HG03571 (cell line): ENCODE measurements at regions not wholly inside any gene's neighbourhood (a gene's known extent, or its start where the extent isn't known, plus 50 kb on each side); places are given as distances from the start of the nearest gene placed in this dataset.
"Not testable (repeated sequence)": the region's sequence is repeated elsewhere in the genome, so short reads cannot be mapped to it uniquely, and the experiment has no call there.

Experiments
- ATAC-seq: cut with Tn5 transposase; IDR thresholded peaks from one replicate; pipeline ENCODE4 v1.9.1; 2021; ENCODE audit not compliant: unreplicated experiment

GRCh38 chr7:120043250-120043649 lies 229.7 kb upstream of the KCND2 start:
- no peak for ATAC-seq

DNA sequence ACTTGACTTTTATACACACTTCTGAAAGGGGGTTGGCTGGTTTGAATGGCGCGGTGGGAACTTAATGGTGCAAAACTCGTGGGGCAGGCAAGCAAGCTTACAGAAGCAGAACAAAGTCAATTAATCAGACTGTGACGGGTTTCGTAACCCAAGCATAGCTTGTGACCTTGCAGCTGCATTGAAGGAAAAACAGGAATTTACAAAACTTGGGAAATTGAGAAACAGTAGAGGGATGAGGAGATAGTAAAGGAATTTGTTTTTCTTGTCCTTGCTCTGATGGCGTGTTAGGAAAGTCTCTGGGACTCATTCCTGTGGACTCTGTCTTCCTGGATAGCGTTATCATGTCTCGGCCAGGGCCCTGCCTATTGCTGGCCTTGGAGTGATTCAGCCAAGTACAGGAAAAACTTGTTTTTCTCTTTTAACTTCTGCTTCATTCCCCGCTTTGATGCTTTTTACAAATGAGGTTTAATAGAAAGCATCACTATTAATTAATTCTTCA lies 220.0 kb upstream of the KCND2 start:
- no peak for ATAC-seq

GRCh38 chr7:120053390-120053961 lies 219.5 kb upstream of the KCND2 start:
- ATAC-seq, result no peak

- no peak for ATAC-seq
These were observed 218.4 kb upstream of the KCND2 start for GRCh38 chr7:120054376-120055100.

DNA sequence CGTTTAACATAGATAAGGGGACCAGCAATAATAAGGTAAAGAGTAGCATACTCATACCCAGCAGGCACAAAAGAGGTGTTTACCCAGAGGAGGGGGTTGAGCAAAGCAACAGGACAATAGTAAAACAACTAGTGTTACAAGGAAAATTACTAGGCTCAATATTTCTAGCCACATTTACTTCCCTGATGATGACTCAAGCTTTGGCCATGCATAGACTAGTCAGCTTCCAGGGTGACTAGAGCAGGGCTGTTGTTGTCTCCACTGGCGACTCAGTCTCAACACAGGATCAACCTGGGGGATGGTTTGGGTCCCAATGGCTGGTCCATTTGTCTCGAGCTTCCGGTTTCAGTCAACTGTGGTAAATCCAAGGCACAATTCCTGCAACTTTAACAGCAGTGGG lies 217.7 kb upstream of the KCND2 start:
- no peak for ATAC-seq

DNA sequence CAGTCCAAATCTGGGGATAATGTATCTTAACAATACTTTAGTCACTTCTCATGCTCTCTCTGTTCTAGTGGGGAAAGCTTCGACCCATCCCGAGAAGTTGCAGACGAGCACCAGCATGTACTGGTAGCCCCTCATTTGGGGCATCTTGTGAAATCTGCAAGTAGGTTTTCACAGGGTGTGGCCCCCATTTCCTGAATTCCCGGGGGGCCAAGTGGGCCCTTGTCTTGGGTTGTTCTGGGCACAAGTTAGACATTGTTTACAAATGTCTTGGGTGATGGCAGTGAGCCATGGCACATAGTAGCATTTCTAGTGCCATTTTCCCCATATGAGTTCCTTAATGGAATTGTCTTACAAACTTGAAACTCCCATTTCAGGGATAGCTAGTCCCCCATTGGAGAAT lies 216.7 kb upstream of the KCND2 start:
- no peak for ATAC-seq

GRCh38 chr7:120059641-120060040 lies 213.3 kb upstream of the KCND2 start:
- no peak for ATAC-seq

DNA sequence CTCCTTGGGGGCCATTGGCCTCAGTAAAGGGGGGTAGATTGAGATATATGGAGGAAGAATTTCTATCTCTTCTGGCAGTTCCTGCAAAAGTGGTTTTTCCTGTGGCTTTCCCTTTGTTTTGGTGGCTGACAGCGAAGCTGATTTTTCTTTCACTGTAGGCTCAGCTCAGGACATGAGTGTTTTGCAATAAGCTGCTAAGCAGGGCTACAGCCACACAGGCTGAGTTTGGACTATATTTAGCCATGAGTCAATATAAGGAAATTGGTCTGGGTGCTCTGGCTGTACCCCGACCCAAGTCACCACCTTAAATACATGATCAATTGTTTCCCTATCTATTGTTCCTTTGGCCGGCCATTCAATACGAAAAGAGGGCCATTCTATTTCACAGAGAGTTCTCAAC lies 212.7 kb upstream of the KCND2 start:
- ATAC-seq, result no peak

DNA sequence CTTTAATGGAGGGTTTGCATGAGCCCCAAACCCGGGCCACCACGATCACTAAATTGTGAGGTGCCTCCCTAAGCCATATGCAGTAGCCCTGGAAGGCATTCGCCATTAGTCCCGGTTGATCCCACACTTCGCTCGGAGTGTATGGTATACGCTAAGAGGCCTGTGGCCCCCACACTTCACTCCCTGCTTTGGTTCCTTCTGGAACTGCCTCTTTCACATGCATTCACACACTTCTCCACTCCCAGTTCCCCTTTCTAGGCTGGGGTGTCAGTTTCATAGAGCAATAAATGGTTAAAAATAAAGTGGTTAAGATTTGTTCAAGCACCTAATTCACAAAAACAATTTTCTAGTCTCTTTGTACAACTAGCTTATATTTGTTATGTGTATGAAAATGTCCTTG lies 212.1 kb upstream of the KCND2 start:
- no peak for ATAC-seq

- no peak for ATAC-seq
These were observed 208.4 kb upstream of the KCND2 start for GRCh38 chr7:120064565-120064964.

GRCh38 chr7:120066898-120067297 lies 206.1 kb upstream of the KCND2 start:
- ATAC-seq, result not testable (repeated sequence)

- ATAC-seq, result no peak
These were observed 202.8 kb upstream of the KCND2 start for GRCh38 chr7:120070201-120070600.

DNA sequence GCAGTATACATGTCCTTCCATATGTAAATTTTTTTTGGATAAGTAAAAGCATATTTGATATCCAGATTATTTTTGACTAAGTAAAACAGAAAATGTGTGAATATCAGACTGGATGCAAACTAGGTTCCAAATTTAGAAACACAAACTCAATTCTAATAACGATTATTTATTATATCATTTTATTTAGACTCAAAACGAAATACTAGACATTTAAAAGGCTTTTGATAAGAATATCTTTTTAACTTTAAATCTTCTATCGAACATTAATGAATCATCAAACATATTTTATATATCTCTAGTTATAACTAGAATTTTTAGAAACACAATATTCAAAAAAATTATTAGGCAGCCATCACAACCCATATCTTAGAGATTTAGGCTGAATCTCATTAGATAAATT lies 195.2 kb upstream of the KCND2 start:
- ATAC-seq, result no peak

DNA sequence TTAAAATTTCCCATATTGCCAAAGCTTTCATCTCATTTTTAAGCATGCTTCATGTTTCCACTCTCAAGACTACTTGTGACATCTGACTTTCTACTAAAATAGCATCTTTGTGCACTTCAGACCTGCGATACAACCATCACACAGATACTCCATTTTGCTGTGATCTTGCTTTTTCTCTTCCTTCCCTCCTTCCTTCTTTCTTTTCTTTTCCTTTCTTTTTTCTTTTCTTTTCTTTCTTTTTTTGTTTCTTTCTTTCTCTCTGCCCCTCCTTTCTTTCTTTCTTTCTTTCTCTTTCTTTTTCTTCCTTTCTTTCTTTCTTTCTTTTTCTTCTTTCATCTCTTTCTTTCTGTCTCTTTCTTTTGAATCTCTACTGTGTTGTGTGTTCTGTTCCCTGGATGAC lies 194.0 kb upstream of the KCND2 start:
- no peak for ATAC-seq

DNA sequence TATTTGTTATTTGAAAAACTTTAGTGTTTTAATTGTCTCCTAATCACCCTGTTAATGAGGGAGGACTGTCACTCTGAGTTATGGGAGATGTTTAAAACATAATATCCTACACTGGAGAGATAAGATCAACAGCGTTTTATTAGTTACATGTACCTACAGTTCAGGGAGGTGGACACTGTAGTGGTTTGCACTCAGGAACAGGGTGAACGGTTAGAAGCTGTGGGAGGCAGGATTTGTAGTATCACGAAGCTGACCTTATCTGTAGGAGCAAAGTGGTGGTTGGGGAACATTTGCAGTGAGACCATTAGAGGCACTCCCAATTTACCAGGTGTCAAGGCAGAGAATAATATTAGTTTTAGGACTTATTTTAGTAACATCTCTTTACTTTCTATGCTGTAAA lies 193.3 kb upstream of the KCND2 start:
- no peak for ATAC-seq

DNA sequence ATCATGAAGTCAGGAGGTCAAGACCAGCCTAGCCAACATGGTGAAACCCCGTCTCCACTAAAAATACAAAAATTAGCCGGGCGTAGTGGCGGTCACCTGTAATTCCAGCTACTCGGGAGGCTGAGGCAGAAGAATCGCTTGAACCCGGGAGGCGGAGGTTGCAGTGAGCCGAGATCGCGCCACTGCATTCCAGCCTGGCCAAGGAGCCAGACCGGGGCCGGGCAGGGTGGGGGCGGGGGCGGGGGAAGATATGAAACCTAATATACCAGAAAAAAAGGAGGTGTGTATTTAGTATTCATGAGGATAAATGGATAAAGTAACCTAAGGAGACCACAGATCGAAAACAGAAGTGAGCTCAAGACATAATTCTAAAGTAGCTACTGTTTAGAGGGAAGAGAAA lies 186.5 kb upstream of the KCND2 start:
- ATAC-seq, result not testable (repeated sequence)

GRCh38 chr7:120089968-120090367 lies 183.0 kb upstream of the KCND2 start:
- ATAC-seq, result no peak

GRCh38 chr7:120091807-120092206 lies 181.2 kb upstream of the KCND2 start:
- ATAC-seq, result no peak

GRCh38 chr7:120097020-120097419 lies 176.0 kb upstream of the KCND2 start:
- no peak for ATAC-seq

DNA sequence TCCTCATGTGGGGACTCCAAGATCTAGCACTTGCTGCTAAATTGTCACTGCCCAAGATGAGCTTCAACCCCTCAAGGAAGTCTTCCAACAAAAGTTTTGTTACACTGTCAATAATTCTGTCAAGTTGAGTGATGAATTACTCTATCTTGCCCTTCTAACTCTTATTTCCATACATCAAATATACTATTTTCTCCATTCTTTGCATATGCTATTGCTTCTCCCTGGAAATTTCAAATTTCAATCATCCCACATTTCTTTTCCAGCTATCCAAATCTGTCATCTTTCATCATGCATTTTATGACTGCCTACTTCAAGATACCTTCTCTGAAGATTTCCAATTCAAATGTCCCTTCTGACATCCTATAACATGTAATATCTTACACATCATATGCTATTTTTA lies 175.2 kb upstream of the KCND2 start:
- ATAC-seq, result no peak

DNA sequence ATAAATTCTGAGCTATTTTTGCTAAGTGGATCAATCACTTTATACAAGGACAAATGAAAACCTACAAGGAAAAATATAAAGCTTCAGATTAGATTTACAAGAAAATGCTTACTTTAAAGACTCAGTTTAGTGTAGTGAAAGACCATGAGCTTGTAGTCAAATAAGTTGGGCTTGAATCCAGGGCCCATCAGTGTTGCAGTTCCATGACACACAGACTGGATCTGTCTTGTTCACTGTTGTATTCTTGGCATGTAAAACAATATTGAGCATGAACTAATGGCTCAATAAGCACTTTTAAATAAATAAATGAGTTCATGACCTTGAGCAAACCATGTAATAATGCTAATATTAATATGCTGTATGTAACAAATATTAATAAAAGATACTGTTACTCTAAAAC lies 164.6 kb upstream of the KCND2 start:
- ATAC-seq, result no peak

DNA sequence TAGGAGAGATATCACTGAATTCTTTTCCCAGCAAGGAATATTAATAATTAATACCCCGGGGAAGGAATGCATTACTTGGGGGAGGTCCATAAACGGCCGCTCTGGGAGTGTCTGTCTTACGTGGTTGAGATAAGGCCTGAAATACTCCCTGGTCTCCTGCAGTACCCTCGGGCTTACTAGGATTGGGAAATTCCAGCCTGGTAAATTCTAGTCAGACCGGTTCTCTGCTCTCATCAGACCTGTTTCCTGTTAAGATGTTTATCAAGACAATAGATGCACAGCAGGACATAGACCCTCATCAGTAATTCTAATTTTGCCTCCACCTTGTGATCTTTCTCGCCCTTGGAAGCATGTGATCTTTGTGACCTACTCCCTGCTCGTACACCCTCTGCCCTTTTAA lies 162.8 kb upstream of the KCND2 start:
- no peak for ATAC-seq

- no peak for ATAC-seq
These were observed 158.3 kb upstream of the KCND2 start for GRCh38 chr7:120114626-120115025.
